ENCODE measurements at regions not wholly inside any gene's neighbourhood (a gene's known extent, or its start where the extent isn't known, plus 50 kb on each side); places are given as distances from the start of the nearest gene placed in this dataset.

GRCh38 chr16:77531752-77532151 is 96.9 kb upstream of the ADAMTS18 start:
- no peak for TF ChIP-seq CTCF (IDR thresholded peaks at IDR 0.05)
- no peak for TF ChIP-seq POLR2A (IDR thresholded peaks at IDR 0.05)
